NCI-H2107 treated with DMSO at 0.1 percent for 48 hours (cell line): ENCODE measurements at regions not wholly inside any gene's neighbourhood (a gene's known extent, or its start where the extent isn't known, plus 50 kb on each side); places are given as distances from the start of the nearest gene placed in this dataset.

ENCODE experiments used
- DNase-seq: peaks from one replicate; lab custom pipeline; 2025; ENCODE audit not compliant: unreplicated experiment; lab: John Stamatoyannopoulos, UW

DNA sequence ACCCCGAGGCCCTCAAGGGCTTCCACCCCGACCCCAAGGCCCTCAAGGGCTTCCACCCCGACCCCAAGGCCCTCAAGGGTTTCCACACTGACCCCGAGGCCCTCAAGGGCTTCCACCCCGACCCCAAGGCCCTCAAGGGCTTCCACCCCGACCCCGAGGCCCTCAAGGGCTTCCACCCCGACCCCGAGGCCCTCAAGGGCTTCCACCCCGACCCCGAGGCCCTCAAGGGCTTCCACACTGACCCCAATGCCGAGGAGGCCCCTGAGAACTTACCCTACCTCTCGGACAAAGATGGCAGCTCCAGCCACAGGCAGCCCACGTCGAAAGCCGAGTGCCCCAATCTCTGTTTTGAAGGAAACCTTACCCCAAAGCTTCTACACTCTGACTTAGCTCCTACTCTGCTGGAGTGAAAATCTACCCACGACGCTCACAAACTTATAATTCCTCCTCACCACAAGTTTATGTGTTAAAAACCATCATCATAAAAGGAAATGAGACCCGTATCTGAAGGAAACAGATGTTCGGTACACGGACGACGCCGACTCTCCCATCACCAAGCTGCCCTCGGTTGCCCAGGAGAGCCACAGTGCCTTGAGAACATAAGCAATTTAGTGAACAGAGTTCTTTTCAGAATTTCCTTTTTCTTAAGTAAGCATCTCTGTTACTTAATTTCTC is 61.2 kb upstream of the RPH3AL start:
- no peak for DNase-seq

DNA sequence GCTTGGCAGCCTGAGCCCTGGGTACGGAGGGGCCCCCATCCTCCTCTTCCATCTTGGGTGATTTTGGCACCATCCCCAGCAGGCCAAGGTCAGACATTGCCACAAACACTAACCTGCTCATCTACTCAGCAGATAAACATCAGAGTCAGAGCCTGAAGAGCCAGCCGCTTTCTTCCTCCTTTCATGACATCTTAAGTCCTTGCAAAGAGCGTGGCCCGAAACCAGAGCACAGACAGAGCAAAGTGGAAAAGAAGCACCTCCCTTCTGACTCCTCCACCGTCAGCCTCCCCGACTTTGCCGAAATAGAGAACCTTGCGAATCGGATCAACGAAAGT is 60.4 kb upstream of the RPH3AL start:
- no peak for DNase-seq

DNA sequence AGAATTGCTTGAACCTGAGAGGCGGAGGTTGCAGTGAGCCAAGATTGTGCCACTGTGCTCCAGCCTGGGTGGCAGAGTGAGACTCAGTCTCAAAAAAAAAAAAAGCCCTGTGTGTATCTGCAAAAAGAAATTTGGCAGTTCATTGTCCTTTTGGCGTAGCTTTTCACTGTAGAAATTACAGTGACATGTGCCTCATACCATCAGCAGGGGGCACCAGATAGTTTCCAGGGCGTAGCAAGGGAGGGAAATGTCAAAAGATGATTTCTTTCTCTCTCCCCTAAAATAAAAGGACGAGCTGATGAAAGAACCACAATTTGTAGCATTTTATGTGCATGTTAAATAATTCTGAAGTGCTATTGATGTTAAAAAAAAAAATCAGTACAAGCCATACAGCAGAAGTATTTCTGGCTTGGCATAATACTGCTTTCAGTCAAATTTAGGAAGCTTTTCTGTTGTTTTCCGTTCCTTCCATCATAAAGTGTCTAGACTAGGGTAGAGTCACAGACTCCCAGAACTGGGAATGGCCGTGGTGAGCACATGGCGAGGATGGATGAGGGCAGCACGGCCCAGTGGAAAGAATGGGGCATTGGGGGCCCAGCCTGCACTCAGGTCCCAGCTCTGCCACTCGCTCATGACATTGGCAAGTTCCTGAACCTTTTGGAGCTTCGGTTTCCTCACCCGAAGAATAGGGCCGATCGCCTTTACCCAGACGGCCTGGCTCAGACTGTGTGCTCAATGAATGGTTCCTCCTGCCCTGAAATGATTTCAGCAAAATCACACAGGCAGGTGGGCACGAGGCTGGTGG is 59.8 kb upstream of the RPH3AL start:
- DNase-seq, result peak; percentile 25

DNA sequence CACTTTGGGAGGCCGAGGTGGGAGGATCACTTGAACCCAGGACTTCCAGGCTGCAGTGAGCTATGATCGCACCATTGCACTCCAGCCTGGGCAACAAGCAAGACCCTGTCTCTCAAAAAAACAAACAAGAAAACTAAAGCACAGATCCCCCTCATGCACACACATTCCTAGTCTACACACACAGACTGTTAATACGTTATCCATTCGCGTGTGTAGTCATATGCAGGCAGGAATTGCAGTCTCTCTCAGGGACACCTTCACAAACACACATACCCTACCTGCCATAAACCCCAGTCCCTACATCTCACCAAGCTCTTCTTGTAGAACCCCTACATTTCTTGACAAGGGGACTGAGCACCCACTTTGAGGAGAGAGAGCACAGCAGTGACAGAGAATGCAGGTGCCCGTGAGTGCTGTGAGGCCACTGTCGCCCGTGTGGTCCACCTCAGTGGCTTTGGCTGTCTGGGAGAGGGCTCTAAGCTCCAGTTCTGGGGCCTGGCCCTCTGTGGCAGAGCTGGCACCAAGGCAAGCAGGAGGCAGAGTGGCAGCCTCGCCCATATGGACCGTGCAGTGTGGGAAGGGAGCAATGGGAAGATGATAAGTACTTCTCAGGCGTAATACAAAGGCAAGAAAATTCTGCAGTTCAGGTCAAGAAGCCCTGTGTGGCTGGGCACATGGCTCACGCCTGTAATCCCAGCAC is 59.0 kb upstream of the RPH3AL start:
- no peak for DNase-seq

DNA sequence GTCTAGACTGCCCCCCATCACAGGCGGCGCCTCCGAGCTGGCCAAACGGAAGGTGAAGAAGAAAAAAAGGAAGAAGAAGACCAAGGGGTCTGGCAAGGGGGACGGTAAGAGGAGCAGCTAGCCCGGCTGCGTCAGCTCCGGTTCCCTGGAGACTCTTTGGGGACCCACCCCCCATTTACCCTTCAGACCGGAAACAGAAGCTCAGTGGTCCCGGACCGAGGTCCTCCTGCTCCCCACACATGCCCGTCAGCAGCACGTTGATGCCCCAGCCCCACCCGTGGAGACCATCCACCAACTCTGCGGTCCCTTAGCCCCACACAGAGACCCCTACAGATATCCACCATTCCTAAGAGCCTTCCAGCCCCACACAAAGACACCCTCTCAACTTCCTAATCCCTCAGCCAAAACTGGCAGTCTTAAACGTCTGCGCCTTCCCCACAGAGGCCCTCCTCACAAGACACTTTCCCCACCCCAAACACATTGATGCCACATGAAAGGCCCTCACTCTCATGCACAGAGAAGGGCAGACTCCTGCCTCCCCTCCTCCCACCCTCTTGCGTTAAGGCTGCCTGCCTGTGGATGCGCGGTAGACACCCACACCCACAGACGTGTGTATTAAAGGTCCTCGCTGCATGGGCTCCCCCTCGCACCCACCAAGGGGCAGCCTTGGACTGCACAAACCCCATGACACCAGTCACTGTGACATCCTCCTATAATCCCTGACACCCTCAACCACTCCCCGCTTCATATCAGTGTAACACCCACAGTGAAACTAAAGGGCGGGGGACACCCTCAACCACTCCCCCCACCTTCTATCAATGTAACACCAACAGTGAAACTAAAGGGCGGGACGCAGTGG is 58.2 kb upstream of the RPH3AL start:
- no peak for DNase-seq

DNA sequence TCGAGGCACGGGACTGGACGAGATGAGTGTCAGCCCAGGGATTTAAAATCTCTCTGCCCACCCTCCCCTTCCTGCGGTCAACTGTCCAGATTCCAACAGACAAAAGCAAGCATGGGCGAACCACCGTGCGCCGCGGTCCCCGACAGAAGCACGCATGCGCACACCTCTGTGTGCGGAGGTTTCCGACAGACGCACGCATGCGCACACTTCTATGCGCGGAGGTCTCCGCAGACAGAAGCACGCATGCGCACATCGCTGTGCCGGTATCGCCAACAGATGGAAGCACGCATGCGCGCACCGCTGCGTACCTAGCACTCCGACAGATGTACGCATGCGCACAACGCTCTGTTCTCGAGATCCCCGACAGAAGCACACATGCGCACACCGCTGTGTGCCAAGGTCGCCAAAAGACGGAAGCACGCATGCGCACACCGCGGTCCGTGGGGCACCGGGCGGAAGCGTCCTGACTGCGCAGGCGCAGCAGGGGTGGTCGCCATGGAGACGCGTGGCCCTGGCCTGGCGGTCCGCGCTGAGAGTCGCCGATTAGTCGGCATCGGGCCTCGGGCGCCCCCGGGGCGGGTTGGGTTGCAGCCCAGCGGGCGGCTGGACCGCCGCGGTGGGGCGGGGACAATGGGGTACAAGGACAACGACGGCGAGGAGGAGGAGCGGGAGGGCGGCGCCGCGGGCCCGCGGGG is 57.4 kb upstream of the RPH3AL start:
- DNase-seq, result peak; percentile 92

DNA sequence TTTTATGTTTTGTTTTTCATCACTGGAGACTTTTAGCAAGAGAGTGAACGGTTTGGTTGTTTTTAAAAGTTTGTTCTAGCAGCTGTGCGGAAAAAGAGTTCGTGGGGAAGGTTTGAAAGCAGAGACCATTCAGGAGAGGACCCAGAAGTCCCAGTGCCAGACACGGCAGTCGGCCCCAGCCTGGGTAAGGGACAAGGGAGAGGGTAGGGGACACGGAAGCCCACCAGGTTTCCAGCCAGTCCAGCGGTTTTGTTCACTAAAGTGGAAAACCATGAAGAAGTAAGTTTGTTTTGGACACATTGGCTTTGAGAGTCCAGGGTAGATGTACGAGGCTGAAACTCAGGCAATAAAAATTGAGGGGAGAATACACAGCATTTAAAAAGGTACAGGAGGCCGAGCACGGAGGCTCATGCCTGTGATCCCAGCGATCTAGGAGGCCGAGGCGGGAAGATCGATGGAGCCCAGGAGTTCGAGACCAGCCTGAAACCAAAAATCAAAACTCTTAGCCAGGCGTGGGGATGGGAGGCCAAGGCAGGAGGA is 56.8 kb upstream of the RPH3AL start:
- DNase-seq, result no peak

DNA sequence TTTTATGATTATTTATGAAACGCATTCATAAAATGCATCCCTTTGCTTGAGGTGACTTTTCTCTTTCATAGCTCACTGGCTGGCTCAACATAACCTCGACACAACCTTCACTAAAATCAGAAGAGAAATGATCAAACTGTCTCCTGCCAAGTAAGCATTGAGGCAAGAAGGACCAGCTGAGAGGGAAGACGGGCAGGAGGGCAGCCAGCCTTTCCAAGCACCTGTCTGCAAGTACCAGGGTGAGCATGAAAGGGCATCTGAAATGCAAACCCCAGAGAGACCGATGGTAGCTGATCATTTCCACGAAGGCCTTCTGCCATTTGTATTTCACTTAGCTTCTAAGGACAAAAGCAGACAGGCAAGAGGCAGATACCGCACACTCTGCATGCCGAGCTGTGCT is 52.1 kb upstream of the RPH3AL start:
- no peak for DNase-seq
